ENCODE measurements at regions not wholly inside any gene's neighbourhood (a gene's known extent, or its start where the extent isn't known, plus 50 kb on each side); places are given as distances from the start of the nearest gene placed in this dataset.

DNA sequence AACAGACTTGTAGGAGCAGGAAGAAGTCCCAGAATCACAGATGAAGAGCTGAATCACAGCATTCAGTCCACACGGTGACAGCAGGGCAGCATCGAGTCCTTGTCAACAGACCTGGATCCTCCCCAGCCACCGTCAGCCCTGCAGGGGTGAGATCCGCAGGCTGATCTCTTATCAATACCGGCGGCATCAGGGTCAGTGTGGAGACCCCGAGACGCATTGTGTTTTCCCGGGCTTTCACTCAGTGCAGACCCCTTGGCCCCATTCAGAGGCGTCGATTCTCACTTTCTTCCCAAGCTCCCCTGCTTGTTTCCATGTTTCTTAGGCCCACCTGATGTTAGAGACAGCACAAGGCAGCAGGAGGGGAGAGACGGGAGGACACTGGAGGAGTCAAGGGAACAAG, 609.6 kb downstream of the PTPRU start:
- peaks cover 5% of the 10 kb centered on the region for H3K27me3 ChIP-seq (ENCODE audit: low read depth, low read length)
- no peak overlapping the region for H3K27ac ChIP-seq (ENCODE audit: low read length)
- no peaks in the 10 kb centered on the region for H3K36me3 ChIP-seq (ENCODE audit: control insufficient read depth in 1 of 2, insufficient read depth in 2 of 2, low read length in 2 of 2)
- H3K9me3 ChIP-seq (ENCODE audit: control insufficient read depth in 1 of 2, low read length in 2 of 2) = peaks cover 6 to 13% of the 10 kb centered on the region in 2 donors
- H3K4me3 ChIP-seq (ENCODE audit: low read depth in 1 of 2, low read length in 2 of 2) = no peak overlapping the region
- H3K4me1 ChIP-seq (ENCODE audit: control insufficient read depth in 1 of 2, insufficient read depth in 2 of 2, low read length in 2 of 2) = no peaks in the 10 kb centered on the region

GRCh38 chr1:29842130-29842529, 605.8 kb downstream of the PTPRU start:
- no peaks in the 10 kb centered on the region for H3K36me3 ChIP-seq (ENCODE audit: control insufficient read depth in 1 of 2, insufficient read depth in 2 of 2, low read length in 2 of 2)
- no peak overlapping the region for H3K4me3 ChIP-seq (ENCODE audit: low read depth in 1 of 2, low read length in 2 of 2)
- peaks cover 6 to 13% of the 10 kb centered on the region in 2 donors for H3K9me3 ChIP-seq (ENCODE audit: control insufficient read depth in 1 of 2, low read length in 2 of 2)
- H3K27me3 ChIP-seq (ENCODE audit: low read depth, low read length) = peaks cover 3% of the 10 kb centered on the region
- H3K4me1 ChIP-seq (ENCODE audit: control insufficient read depth in 1 of 2, insufficient read depth in 2 of 2, low read length in 2 of 2) = no peaks in the 10 kb centered on the region
- H3K27ac ChIP-seq (ENCODE audit: low read length) = no peak overlapping the region

- Histone ChIP-seq H3K27ac (ENCODE audit: low read length) (no peak overlapping the region), H3K27me3 (ENCODE audit: low read depth, low read length) (peaks cover 3% of the 10 kb centered on the region), H3K36me3 (ENCODE audit: control insufficient read depth in 1 of 2, insufficient read depth in 2 of 2, low read length in 2 of 2) (no peaks in the 10 kb centered on the region), H3K4me1 (ENCODE audit: control insufficient read depth in 1 of 2, insufficient read depth in 2 of 2, low read length in 2 of 2) (no peaks in the 10 kb centered on the region), H3K9me3 (ENCODE audit: control insufficient read depth in 1 of 2, low read length in 2 of 2) (peaks cover 6 to 13% of the 10 kb centered on the region in 2 donors), H3K4me3 (ENCODE audit: low read depth in 1 of 2, low read length in 2 of 2) (no peak overlapping the region)
These were observed 603.4 kb downstream of the PTPRU start for GRCh38 chr1:29839726-29840125.

DNA sequence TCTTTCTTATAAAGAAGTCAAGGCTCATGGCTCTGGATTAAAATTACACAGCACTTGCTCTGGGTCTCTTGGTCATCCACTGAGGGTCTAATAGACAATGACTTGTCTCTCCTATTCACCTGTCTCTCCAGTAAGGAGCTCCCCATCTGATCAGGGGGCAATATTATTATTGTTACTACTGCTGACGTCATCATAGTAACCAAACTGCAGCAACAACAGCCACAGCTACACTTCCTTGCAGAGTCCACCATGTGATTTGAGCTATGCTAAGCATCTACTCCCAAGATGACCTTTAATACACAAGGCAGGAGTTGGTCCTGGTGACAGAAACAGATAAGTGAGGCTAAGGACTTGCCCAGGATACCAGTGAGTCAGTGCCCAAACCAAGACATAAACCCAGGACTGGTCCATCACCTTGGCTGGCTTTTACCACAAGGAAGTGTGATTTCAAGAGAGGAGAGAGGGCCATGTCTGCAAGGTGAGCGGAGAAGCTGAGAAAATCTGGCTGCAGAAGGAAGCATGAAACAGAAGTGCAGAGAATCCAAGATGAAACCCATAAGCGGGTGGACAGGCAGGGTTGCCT, 602.5 kb downstream of the PTPRU start:
- peaks cover 3% of the 10 kb centered on the region for H3K27me3 ChIP-seq (ENCODE audit: low read depth, low read length)
- H3K27ac ChIP-seq (ENCODE audit: low read length) = no peak overlapping the region
- no peaks in the 10 kb centered on the region for H3K4me1 ChIP-seq (ENCODE audit: control insufficient read depth in 1 of 2, insufficient read depth in 2 of 2, low read length in 2 of 2)
- no peak overlapping the region for H3K4me3 ChIP-seq (ENCODE audit: low read depth in 1 of 2, low read length in 2 of 2)
- H3K36me3 ChIP-seq (ENCODE audit: control insufficient read depth in 1 of 2, insufficient read depth in 2 of 2, low read length in 2 of 2) = no peaks in the 10 kb centered on the region
- H3K9me3 ChIP-seq (ENCODE audit: control insufficient read depth in 1 of 2, low read length in 2 of 2) = peaks cover 6 to 13% of the 10 kb centered on the region in 2 donors

DNA sequence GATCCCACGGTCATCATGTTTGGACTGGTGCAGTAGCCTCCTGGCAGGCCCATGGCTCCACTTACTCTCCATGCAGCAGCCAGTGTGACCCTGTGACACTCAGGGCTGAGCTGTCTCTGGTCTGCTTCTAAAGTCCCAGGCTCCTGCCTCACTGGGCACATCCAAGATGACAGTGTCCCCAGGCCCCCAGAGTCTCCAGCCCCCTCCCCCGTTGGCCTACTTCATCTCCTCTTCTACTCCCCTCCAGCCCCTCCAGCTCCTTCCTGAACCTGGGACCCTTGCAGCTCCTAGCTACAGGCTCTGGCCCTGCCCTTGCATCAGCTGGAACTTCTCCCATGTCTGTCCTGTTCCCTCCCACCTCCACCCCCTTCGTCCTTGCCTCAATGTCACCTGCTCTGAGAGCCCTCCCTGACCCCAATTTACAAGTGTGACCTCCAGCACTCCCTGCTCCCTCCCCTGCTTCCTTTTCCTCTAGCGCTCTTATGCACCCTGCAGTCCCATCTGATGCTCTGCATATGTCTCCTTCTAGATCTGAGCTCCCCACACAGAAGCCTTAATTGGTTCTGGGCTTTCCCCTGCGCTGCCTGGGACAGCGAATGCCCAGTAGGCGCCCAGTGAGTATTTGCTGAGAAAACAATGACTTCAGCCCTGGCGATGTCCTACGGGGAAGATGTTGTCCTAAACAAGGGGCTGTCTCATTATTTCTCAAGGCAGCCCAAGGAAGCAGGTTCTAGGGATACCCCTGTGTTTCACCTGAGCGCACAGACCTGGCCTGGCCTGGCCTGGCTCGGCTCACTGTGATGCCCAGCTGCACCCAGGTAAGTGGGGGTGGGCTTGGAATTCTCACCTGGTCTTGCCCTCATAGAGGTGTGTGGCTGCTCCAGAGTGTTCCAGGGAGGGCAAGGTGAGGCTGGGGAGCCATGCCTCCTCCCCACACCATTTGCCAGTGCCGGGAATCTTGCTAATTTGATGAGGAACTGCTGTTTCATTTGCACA, 600.6 kb downstream of the PTPRU start:
- Histone ChIP-seq H3K4me3 (ENCODE audit: low read depth in 1 of 2, low read length in 2 of 2) (no peak overlapping the region), H3K27ac (ENCODE audit: low read length) (no peak overlapping the region), H3K27me3 (ENCODE audit: low read depth, low read length) (peaks cover 3% of the 10 kb centered on the region), H3K9me3 (ENCODE audit: control insufficient read depth in 1 of 2, low read length in 2 of 2) (peaks cover 0 to 4% of the 10 kb centered on the region in 2 donors), H3K4me1 (ENCODE audit: control insufficient read depth in 1 of 2, insufficient read depth in 2 of 2, low read length in 2 of 2) (no peaks in the 10 kb centered on the region), H3K36me3 (ENCODE audit: control insufficient read depth in 1 of 2, insufficient read depth in 2 of 2, low read length in 2 of 2) (no peaks in the 10 kb centered on the region)

- Histone ChIP-seq H3K27me3 (ENCODE audit: low read depth, low read length) (peaks cover 3% of the 10 kb centered on the region), H3K27ac (ENCODE audit: low read length) (no peak overlapping the region), H3K4me3 (ENCODE audit: low read depth in 1 of 2, low read length in 2 of 2) (no peak overlapping the region), H3K4me1 (ENCODE audit: control insufficient read depth in 1 of 2, insufficient read depth in 2 of 2, low read length in 2 of 2) (no peaks in the 10 kb centered on the region), H3K9me3 (ENCODE audit: control insufficient read depth in 1 of 2, low read length in 2 of 2) (no peaks in the 10 kb centered on the region), H3K36me3 (ENCODE audit: control insufficient read depth in 1 of 2, insufficient read depth in 2 of 2, low read length in 2 of 2) (no peaks in the 10 kb centered on the region)
These were observed 599.6 kb downstream of the PTPRU start for GRCh38 chr1:29835874-29836273.

DNA sequence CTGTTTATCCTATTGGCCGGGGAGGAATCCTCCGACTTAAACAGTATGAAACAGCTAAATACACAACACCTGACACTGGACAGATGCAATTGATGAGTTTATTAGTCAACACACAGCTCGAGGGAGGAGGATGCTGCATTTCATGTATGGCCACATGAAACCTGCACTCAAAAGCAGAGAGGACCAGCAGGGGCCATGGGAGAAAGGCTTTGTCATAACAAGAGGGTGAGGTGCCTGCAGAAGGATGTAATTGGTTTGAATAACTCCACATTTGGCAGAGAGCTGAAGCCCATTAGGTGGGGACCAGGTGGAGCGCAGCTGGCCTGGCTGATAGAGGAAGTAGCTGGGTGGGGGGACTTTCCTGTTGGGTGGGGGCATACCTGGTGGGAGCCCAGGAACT, 599.1 kb downstream of the PTPRU start:
- H3K36me3 ChIP-seq (ENCODE audit: control insufficient read depth in 1 of 2, insufficient read depth in 2 of 2, low read length in 2 of 2) = no peaks in the 10 kb centered on the region
- no peaks in the 10 kb centered on the region for H3K9me3 ChIP-seq (ENCODE audit: control insufficient read depth in 1 of 2, low read length in 2 of 2)
- peaks cover 3% of the 10 kb centered on the region for H3K27me3 ChIP-seq (ENCODE audit: low read depth, low read length)
- H3K4me1 ChIP-seq (ENCODE audit: control insufficient read depth in 1 of 2, insufficient read depth in 2 of 2, low read length in 2 of 2) = no peaks in the 10 kb centered on the region
- no peak overlapping the region for H3K27ac ChIP-seq (ENCODE audit: low read length)
- H3K4me3 ChIP-seq (ENCODE audit: low read depth in 1 of 2, low read length in 2 of 2) = no peak overlapping the region

- H3K27ac ChIP-seq (ENCODE audit: low read length) = no peak overlapping the region
- no peaks in the 10 kb centered on the region for H3K27me3 ChIP-seq (ENCODE audit: low read depth, low read length)
- no peak overlapping the region for H3K4me3 ChIP-seq (ENCODE audit: low read depth in 1 of 2, low read length in 2 of 2)
- H3K9me3 ChIP-seq (ENCODE audit: control insufficient read depth in 1 of 2, low read length in 2 of 2) = no peaks in the 10 kb centered on the region
- no peaks in the 10 kb centered on the region for H3K36me3 ChIP-seq (ENCODE audit: control insufficient read depth in 1 of 2, insufficient read depth in 2 of 2, low read length in 2 of 2)
- no peaks in the 10 kb centered on the region for H3K4me1 ChIP-seq (ENCODE audit: control insufficient read depth in 1 of 2, insufficient read depth in 2 of 2, low read length in 2 of 2)
These were observed 597.3 kb downstream of the PTPRU start for GRCh38 chr1:29833581-29833980.

DNA sequence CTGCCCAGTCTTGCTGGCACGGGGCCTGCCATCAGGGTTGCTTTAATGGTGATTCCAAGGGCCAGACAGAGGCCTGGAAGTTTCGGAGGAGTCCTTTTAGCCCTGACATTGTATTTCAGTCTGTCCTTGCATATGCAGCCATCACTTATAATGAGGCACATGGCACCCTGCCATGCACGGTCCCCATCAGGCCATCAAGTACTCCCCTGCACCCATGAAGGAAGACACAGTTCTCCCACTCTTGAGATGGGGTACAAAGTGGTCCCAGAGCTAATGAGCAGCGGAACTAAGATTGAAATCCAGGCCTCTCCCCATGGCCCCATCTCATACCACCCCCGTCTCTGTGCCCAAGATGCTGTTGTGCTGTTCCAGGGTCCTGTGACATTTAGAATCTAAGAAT, 596.6 kb downstream of the PTPRU start:
- Histone ChIP-seq H3K27me3 (ENCODE audit: low read depth, low read length) (no peaks in the 10 kb centered on the region), H3K4me1 (ENCODE audit: control insufficient read depth in 1 of 2, insufficient read depth in 2 of 2, low read length in 2 of 2) (no peaks in the 10 kb centered on the region), H3K9me3 (ENCODE audit: control insufficient read depth in 1 of 2, low read length in 2 of 2) (no peaks in the 10 kb centered on the region), H3K27ac (ENCODE audit: low read length) (no peak overlapping the region), H3K36me3 (ENCODE audit: control insufficient read depth in 1 of 2, insufficient read depth in 2 of 2, low read length in 2 of 2) (no peaks in the 10 kb centered on the region), H3K4me3 (ENCODE audit: low read depth in 1 of 2, low read length in 2 of 2) (no peak overlapping the region)

DNA sequence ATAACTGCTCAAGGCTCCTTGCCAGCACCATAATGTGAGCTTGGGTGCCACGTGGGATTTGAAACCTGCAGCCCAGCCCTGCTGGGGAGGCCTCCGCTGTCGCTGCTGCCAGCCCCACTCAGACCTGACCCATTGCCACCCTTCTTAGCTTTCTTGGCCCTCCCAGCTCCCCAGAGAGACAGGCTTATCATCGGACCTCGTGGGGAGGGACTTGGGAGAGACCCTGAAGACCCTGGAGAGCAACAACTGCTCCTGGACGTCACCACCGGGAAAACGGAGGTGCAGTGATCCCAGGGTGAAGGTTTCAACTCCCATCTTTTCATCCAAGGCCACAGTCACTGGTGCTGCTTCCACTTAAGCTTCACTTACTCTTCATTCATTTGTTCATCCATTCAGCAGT, 596.1 kb downstream of the PTPRU start:
- no peaks in the 10 kb centered on the region for H3K27me3 ChIP-seq (ENCODE audit: low read depth, low read length)

GRCh38 chr1:29831500-29832117, 595.3 kb downstream of the PTPRU start:
- Histone ChIP-seq H3K27me3 (ENCODE audit: low read depth, low read length) (no peaks in the 10 kb centered on the region), H3K4me1 (ENCODE audit: control insufficient read depth in 1 of 2, insufficient read depth in 2 of 2, low read length in 2 of 2) (no peaks in the 10 kb centered on the region), H3K36me3 (ENCODE audit: control insufficient read depth in 1 of 2, insufficient read depth in 2 of 2, low read length in 2 of 2) (no peaks in the 10 kb centered on the region), H3K27ac (ENCODE audit: low read length) (no peak overlapping the region), H3K4me3 (ENCODE audit: low read depth in 1 of 2, low read length in 2 of 2) (no peak overlapping the region), H3K9me3 (ENCODE audit: control insufficient read depth in 1 of 2, low read length in 2 of 2) (no peaks in the 10 kb centered on the region)

More for the DNA sequence above, 596.1 kb downstream of the PTPRU start:
- no peak overlapping the region for H3K4me3 ChIP-seq (ENCODE audit: low read depth in 1 of 2, low read length in 2 of 2)
- no peaks in the 10 kb centered on the region for H3K4me1 ChIP-seq (ENCODE audit: control insufficient read depth in 1 of 2, insufficient read depth in 2 of 2, low read length in 2 of 2)
- no peaks in the 10 kb centered on the region for H3K9me3 ChIP-seq (ENCODE audit: control insufficient read depth in 1 of 2, low read length in 2 of 2)
- no peak overlapping the region for H3K27ac ChIP-seq (ENCODE audit: low read length)
- H3K36me3 ChIP-seq (ENCODE audit: control insufficient read depth in 1 of 2, insufficient read depth in 2 of 2, low read length in 2 of 2) = no peaks in the 10 kb centered on the region
